Neuronal stem cell (in vitro differentiated cells): ENCODE measurements at regions not wholly inside any gene's neighbourhood (a gene's known extent, or its start where the extent isn't known, plus 50 kb on each side); places are given as distances from the start of the nearest gene placed in this dataset.

Source experiments
- DNase-seq: peaks from one replicate; pipeline ENCODE4 v3.0.0-alpha.2; 2013; ENCODE audit warnings: low spot score
- H2AFZ ChIP-seq: one replicate; pipeline ENCODE4 v1.6.1; 2013; ENCODE audit warnings: mild to moderate bottlenecking, low read length, inconsistent platforms
- H2AK5ac ChIP-seq: 2 replicates; pipeline ENCODE4 v1.6.1; 2013; ENCODE audit warnings: low read depth, mild to moderate bottlenecking, inconsistent platforms, low read length, moderate library complexity, mixed read lengths
- H2BK120ac ChIP-seq: 2 replicates; pipeline ENCODE4 v1.6.1; 2013; ENCODE audit warnings: low read depth, mild to moderate bottlenecking, inconsistent platforms, low read length, moderate library complexity, mixed read lengths
- H2BK12ac ChIP-seq: one replicate; pipeline ENCODE4 v1.6.1; 2013; ENCODE audit warnings: low read length, inconsistent platforms
- H2BK15ac ChIP-seq: 2 replicates; pipeline ENCODE4 v1.6.1; 2013; ENCODE audit warnings: mild to moderate bottlenecking, low read length, inconsistent platforms, mixed read lengths
- H2BK5ac ChIP-seq: one replicate; pipeline ENCODE4 v1.6.1; 2013; ENCODE audit warnings: inconsistent platforms, mild to moderate bottlenecking, low read length, moderate library complexity
- H3K14ac ChIP-seq: one replicate; pipeline ENCODE4 v1.6.1; 2013; ENCODE audit warnings: low read length, inconsistent platforms
- H3K18ac ChIP-seq: 2 replicates; pipeline ENCODE4 v1.6.1; 2013; ENCODE audit warnings: low read length, inconsistent platforms
- H3K23ac ChIP-seq: 2 replicates; pipeline ENCODE4 v1.6.1; 2013; ENCODE audit warnings: low read depth, mild to moderate bottlenecking, mixed read lengths, low read length, inconsistent platforms; ENCODE audit not compliant: poor library complexity
- H3K27ac ChIP-seq: replicated peaks from 3 replicates; pipeline ENCODE4 v1.5.1; 2013; ENCODE audit warnings: low read length, inconsistent platforms
- H3K27me3 ChIP-seq, 3 experiments: 2 replicates each; pipeline ENCODE4 v1.6.1; 2013; ENCODE audit warnings: low read length in 3 of 3, mild to moderate bottlenecking in 2 of 3, inconsistent platforms in 1 of 3, low read depth in 1 of 3, mixed read lengths in 1 of 3, moderate library complexity in 1 of 3; ENCODE audit not compliant: control insufficient read depth in 3 of 3, insufficient read depth in 3 of 3
- H3K36me3 ChIP-seq, 2 donors: replicated peaks in 1 of 2; 2 replicates each; pipeline ENCODE4 v1.6.1; 2013; ENCODE audit warnings: low read length in 2 of 2; ENCODE audit not compliant: control insufficient read depth in 2 of 2, insufficient read depth in 2 of 2
- H3K4ac ChIP-seq: 2 replicates; pipeline ENCODE4 v1.6.1; 2013; ENCODE audit warnings: inconsistent platforms, mild to moderate bottlenecking, low read length, moderate library complexity
- H3K4me1 ChIP-seq, 2 donors: 1 replicate in 1 of 2; 2 replicates in 1 of 2; pipeline ENCODE4 v1.6.1; 2013; ENCODE audit warnings: low read length in 2 of 2, low read depth in 1 of 2; ENCODE audit not compliant: control insufficient read depth in 2 of 2, insufficient read depth in 1 of 2
- H3K4me2 ChIP-seq: one replicate; pipeline ENCODE4 v1.6.1; 2013; ENCODE audit warnings: mild to moderate bottlenecking, low read length, inconsistent platforms; ENCODE audit not compliant: insufficient read depth, poor library complexity, severe bottlenecking
- H3K4me3 ChIP-seq, 2 donors: 2 replicates each; pipeline ENCODE4 v1.5.1; 2013; ENCODE audit warnings: low read length in 2 of 2, mild to moderate bottlenecking in 2 of 2, inconsistent platforms in 1 of 2, moderate library complexity in 1 of 2
- H3K79me1 ChIP-seq: one replicate; pipeline ENCODE4 v1.6.1; 2013; ENCODE audit warnings: low read depth, mild to moderate bottlenecking, inconsistent platforms, low read length, moderate library complexity
- H3K9ac ChIP-seq: one replicate; pipeline ENCODE4 v1.6.1; 2013; ENCODE audit warnings: mild to moderate bottlenecking, low read depth, low read length, inconsistent platforms; ENCODE audit not compliant: poor library complexity
- H3K9me3 ChIP-seq, 2 donors: replicated peaks in 1 of 2; 2 replicates each; pipeline versions ENCODE3 to v1.6.1; 2013; ENCODE audit warnings: low read length in 2 of 2, mild to moderate bottlenecking in 2 of 2, inconsistent platforms in 1 of 2, low read depth in 1 of 2, mixed read lengths in 1 of 2, moderate library complexity in 1 of 2; ENCODE audit not compliant: control insufficient read depth in 2 of 2, insufficient read depth in 1 of 2
- H4K8ac ChIP-seq: one replicate; pipeline ENCODE4 v1.6.1; 2013; ENCODE audit warnings: low read depth, mild to moderate bottlenecking, inconsistent platforms, low read length, moderate library complexity
- H4K91ac ChIP-seq: one replicate; pipeline ENCODE4 v1.6.1; 2013; ENCODE audit warnings: low read length, low read depth, mild to moderate bottlenecking, inconsistent platforms; ENCODE audit not compliant: poor library complexity
- WGBS, 2 donors: extraction: QIAGEN DNeasy Blood & Tissue Kit; methylation state at CpG; one replicate each; pipeline ENCODE4 v1.1.7; 2013; ENCODE audit warnings: missing lambda C conversion rate in 2 of 2, mixed read lengths in 1 of 2; ENCODE audit not compliant: insufficient read length in 2 of 2, insufficient replicate concordance in 1 of 2; ENCODE audit errors: extremely low coverage in 2 of 2; 5-methylcytosine and 5-hydroxymethylcytosine counted together

DNA sequence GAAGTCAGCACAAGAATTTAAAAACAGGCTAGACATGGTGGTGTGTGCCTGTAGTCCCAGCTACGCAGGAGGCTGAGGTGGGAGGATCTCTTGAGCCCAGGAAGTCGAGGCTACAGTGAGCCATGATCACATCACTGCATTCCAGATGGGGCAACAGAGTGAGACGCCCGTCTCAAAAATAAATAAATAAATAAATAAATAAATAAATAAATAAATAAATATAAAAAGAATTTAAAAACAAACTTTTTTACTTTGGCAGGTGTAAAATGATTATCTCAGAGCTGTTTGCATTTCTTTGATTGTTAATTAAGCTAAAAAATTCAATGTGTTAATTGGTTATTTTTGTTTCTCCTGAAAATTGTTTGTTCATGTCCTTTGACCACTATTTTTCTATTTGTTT is 97.5 kb upstream of the RPS6KA3 start:
- Histone ChIP-seq H3K4me3 (no peak overlapping the region), H2BK12ac (no peak overlapping the region), H2AK5ac (no peak overlapping the region), H3K36me3 (no peaks in the 10 kb centered on the region), H2BK15ac (no peak overlapping the region), H3K27me3 (no peaks in the 10 kb centered on the region), H3K9ac (no peak overlapping the region), H2BK120ac (no peak overlapping the region), H3K4me2 (no peak overlapping the region), H3K79me1 (no peaks in the 10 kb centered on the region), H2AFZ (no peak overlapping the region), H4K91ac (no peak overlapping the region), H3K4ac (no peak overlapping the region), H3K27ac (no peak overlapping the region), H4K8ac (no peak overlapping the region), H3K18ac (no peak overlapping the region), H3K9me3 (no peaks in the 10 kb centered on the region), H3K4me1 (peaks cover 0 to 6% of the 10 kb centered on the region in 2 donors), H3K14ac (no peak overlapping the region), H2BK5ac (no peak overlapping the region), H3K23ac (no peak overlapping the region)
- DNase-seq: no peak
- WGBS, 2 donors: no CpG with 5 or more reads among the region's 4 CpGs

GRCh38 chrX:20363275-20363674 is 96.6 kb upstream of the RPS6KA3 start:
- no CpG with 5 or more reads among the region's 5 CpGs for WGBS, 2 donors
- Histone ChIP-seq H2BK120ac (no peak overlapping the region), H3K27me3 (no peaks in the 10 kb centered on the region)

DNA sequence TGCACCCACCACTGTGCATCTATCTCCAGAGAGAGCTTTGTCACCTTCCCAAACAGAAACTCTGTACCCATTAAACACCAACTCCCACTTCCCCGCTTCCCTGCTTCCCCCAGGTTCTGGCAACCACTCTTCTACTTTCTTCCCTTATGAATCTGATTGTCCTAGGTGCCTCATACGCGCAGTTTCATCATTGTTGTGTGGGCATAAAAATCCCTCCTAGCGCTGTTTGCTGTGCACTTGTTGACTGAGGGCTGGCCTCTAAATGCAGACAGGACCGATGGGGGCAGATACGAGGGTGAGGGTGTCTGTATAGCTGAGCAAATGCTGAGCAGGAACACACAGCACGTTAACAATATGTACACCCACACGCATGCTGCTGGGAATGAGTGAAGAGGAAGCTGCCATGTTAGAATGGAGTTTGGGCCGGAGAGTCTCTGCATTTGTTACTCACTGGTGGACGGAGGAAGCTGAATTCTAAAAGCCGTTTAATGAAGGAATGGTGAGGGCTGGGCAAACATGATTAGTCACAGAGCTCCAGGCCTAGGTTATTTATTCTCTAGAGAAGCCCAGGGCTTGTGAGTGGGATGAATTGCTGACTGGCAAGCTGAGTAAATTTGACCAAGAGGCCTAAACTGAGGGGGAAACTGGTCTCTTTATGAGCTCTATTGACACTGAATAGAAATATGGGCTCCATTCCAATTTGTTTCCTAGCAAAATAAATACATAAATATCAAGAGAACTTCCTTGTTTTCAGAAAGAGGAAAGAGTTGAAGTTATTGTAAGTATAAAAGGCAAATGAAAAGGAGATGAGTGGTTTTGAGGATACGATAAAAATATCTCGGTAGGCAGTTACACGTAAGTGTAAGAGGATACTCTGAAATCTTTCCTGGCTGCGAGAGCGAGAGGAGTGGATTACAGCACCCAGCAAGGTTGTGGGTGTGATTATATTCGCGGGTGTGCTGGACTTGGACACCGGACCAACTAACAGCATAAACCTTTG is 95.9 kb upstream of the RPS6KA3 start:
- peaks cover 0 to 6% of the 10 kb centered on the region in 2 donors for H3K4me1 ChIP-seq
- no peak overlapping the region for H2BK120ac ChIP-seq
- no peak overlapping the region for H3K4ac ChIP-seq
- H2BK5ac ChIP-seq: no peak overlapping the region
- no peaks in the 10 kb centered on the region for H3K27me3 ChIP-seq
- H4K8ac ChIP-seq: no peak overlapping the region
- H3K36me3 ChIP-seq: no peaks in the 10 kb centered on the region
- H3K4me2 ChIP-seq: no peak overlapping the region
- H3K18ac ChIP-seq: no peak overlapping the region
- H2AK5ac ChIP-seq: no peak overlapping the region
- H2AFZ ChIP-seq: peak overlapping the region; percentile 63
- H3K9ac ChIP-seq: no peak overlapping the region
- H2BK15ac ChIP-seq: no peak overlapping the region
- no peak overlapping the region for H2BK12ac ChIP-seq
- H3K27ac ChIP-seq: peak overlapping the region; percentile 0
- no peak overlapping the region for H4K91ac ChIP-seq
- H3K23ac ChIP-seq: no peak overlapping the region
- 100% methylated on average over 1 of the region's 19 CpGs; no CpG with 5 or more reads in 1 of the 2 donors for WGBS, 2 donors
- H3K14ac ChIP-seq: no peak overlapping the region
- H3K79me1 ChIP-seq: no peaks in the 10 kb centered on the region
- no peak for DNase-seq
- H3K9me3 ChIP-seq: no peaks in the 10 kb centered on the region
- H3K4me3 ChIP-seq: no peak overlapping the region

More at GRCh38 chrX:20363275-20363674, 96.6 kb upstream of the RPS6KA3 start:
- no peak overlapping the region for H3K4me3 ChIP-seq
- H3K18ac ChIP-seq: no peak overlapping the region
- peak overlapping the region; percentile 63 for H2AFZ ChIP-seq
- no peaks in the 10 kb centered on the region for H3K36me3 ChIP-seq
- no peak overlapping the region for H2AK5ac ChIP-seq
- H3K14ac ChIP-seq: no peak overlapping the region
- no peak overlapping the region for H4K91ac ChIP-seq
- DNase-seq: no peak
- no peak overlapping the region for H3K27ac ChIP-seq
- H3K4ac ChIP-seq: no peak overlapping the region
- no peak overlapping the region for H2BK12ac ChIP-seq
- no peak overlapping the region for H4K8ac ChIP-seq
- no peak overlapping the region for H3K23ac ChIP-seq
- no peak overlapping the region for H2BK5ac ChIP-seq
- H3K9ac ChIP-seq: no peak overlapping the region
- no peaks in the 10 kb centered on the region for H3K9me3 ChIP-seq
- H3K4me2 ChIP-seq: no peak overlapping the region
- no peak overlapping the region for H2BK15ac ChIP-seq
- H3K79me1 ChIP-seq: no peaks in the 10 kb centered on the region
- H3K4me1 ChIP-seq: peaks cover 0 to 6% of the 10 kb centered on the region in 2 donors

DNA sequence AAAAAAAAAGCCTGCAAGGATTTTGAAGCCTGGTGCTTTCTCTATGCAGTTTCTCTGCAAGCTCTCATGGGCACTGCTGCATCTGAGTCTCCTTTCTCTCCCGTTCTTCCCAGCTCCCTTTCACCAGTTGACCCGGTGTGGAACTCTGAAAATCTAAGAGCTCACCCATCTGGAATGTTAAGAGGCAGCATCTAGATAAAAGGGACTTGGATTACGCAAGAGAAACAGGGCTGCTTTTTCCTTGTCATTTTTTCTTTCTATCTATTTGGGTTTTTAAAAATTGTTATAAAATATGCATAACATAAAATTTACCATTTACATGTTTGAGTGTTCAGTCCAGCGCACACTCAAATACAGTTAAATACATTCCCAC is 95.2 kb upstream of the RPS6KA3 start:
- Histone ChIP-seq H3K36me3 (no peaks in the 10 kb centered on the region), H2BK12ac (no peak overlapping the region), H4K8ac (no peak overlapping the region), H3K27ac (peak overlapping the region; percentile 64), H3K9ac (no peak overlapping the region), H2AFZ (no peak overlapping the region), H3K4ac (no peak overlapping the region), H3K14ac (no peak overlapping the region), H3K9me3 (no peaks in the 10 kb centered on the region), H3K27me3 (no peaks in the 10 kb centered on the region), H2AK5ac (no peak overlapping the region), H3K4me3 (no peak overlapping the region), H3K18ac (no peak overlapping the region), H2BK15ac (no peak overlapping the region), H3K23ac (no peak overlapping the region), H3K4me1 (peaks cover 0 to 6% of the 10 kb centered on the region in 2 donors), H4K91ac (no peak overlapping the region), H3K79me1 (no peaks in the 10 kb centered on the region), H3K4me2 (no peak overlapping the region), H2BK120ac (no peak overlapping the region), H2BK5ac (no peak overlapping the region)
- DNase-seq: no peak
- WGBS, 2 donors: no CpG with 5 or more reads among the region's 4 CpGs
